Mucosa of descending colon (tissue), 3 donors: ENCODE measurements at regions not wholly inside any gene's neighbourhood (a gene's known extent, or its start where the extent isn't known, plus 50 kb on each side); places are given as distances from the start of the nearest gene placed in this dataset.

Experiments
- ATAC-seq: fragments of 200-7000 bp; cut with Tn5 transposase; one replicate; pipeline ENCODE4 v1.9.1; 2020; ENCODE audit warnings: mild to moderate bottlenecking, moderate library complexity
- DNase-seq, 3 donors: peaks; one replicate each; pipeline ENCODE4 v3.0.0-alpha.2; 2020
- H3K36me3 ChIP-seq: fragments of 200-600 bp; one replicate; pipeline ENCODE4 v1.8.0; 2021; ENCODE audit warnings: low read depth, mild to moderate bottlenecking
- H3K4me1 ChIP-seq: fragments of 200-600 bp; one replicate; pipeline ENCODE4 v1.8.0; 2021; ENCODE audit warnings: low read depth, mild to moderate bottlenecking
- H3K4me3 ChIP-seq: fragments of 200-600 bp; one replicate; pipeline ENCODE4 v1.8.0; 2021; ENCODE audit warnings: mild to moderate bottlenecking
- H3K9me3 ChIP-seq: fragments of 200-600 bp; one replicate; pipeline ENCODE4 v1.8.0; 2021; ENCODE audit warnings: mild to moderate bottlenecking
- CTCF ChIP-seq: fragments of 200-600 bp; IDR thresholded peaks from one replicate; pipeline ENCODE4 v1.8.0; 2022; ENCODE audit warnings: antibody characterized with exemption, mild to moderate bottlenecking
- intact Hi-C, 2 donors: fragments of 100-400 bp; cut with DNase I in 1 of 2; cut with micrococcal nuclease in 1 of 2; formaldehyde crosslinking; loops; one replicate each; pipeline versions ENCODE4 v1.11.0 to v1.11.1; 2022; cut with DNase I, micrococcal nuclease
- donor health status: DM: no; HTN: no; CAD: no; lungs with moderate emphysema.
- donor health status: DM: no; HTN: no; CAD: no.
- donor health status: DM: no; HTN: yes; CAD: no.

- no peak for ATAC-seq
These were observed 599.7 kb upstream of the TENM3 start for GRCh38 chr4:181643466-181643865.

GRCh38 chr4:181645489-181645888, 597.7 kb upstream of the TENM3 start:
- no peak for TF ChIP-seq CTCF
- H3K4me3 ChIP-seq: no peak overlapping the region
- H3K36me3 ChIP-seq: no peaks in the 10 kb centered on the region
- peaks cover 3% of the 10 kb centered on the region for H3K9me3 ChIP-seq
- DNase-seq: no peak
- H3K4me1 ChIP-seq: no peaks in the 10 kb centered on the region
- intact Hi-C loops: no loop called here
- ATAC-seq: no peak

More at GRCh38 chr4:181643466-181643865, 599.7 kb upstream of the TENM3 start:
- no peak for TF ChIP-seq CTCF
- DNase-seq: no peak
- Histone ChIP-seq H3K4me1 (no peaks in the 10 kb centered on the region), H3K36me3 (no peaks in the 10 kb centered on the region), H3K4me3 (no peak overlapping the region), H3K9me3 (peaks cover 3% of the 10 kb centered on the region)
- intact Hi-C loops: no loop called here

- Histone ChIP-seq H3K9me3 (peaks cover 3% of the 10 kb centered on the region), H3K4me3 (no peak overlapping the region), H3K4me1 (no peaks in the 10 kb centered on the region), H3K36me3 (no peaks in the 10 kb centered on the region)
- DNase-seq (no peak), ATAC-seq (no peak)
- TF ChIP-seq CTCF: no peak
- intact Hi-C loops: no loop called here
These were observed 596.3 kb upstream of the TENM3 start for GRCh38 chr4:181646864-181647263.

GRCh38 chr4:181647396-181648147, 595.6 kb upstream of the TENM3 start:
- Histone ChIP-seq H3K9me3 (peaks cover 3% of the 10 kb centered on the region), H3K4me1 (no peaks in the 10 kb centered on the region), H3K4me3 (no peak overlapping the region), H3K36me3 (no peaks in the 10 kb centered on the region)
- no peak for TF ChIP-seq CTCF
- ATAC-seq: no peak
- intact Hi-C loops: no loop called here
- DNase-seq: no peak

- Histone ChIP-seq H3K36me3 (no peaks in the 10 kb centered on the region), H3K4me1 (no peaks in the 10 kb centered on the region), H3K4me3 (no peak overlapping the region), H3K9me3 (no peaks in the 10 kb centered on the region)
- no peak for ATAC-seq
- intact Hi-C loops: no loop called here
- TF ChIP-seq CTCF: no peak
- no peak for DNase-seq
These were observed 593.0 kb upstream of the TENM3 start for GRCh38 chr4:181650033-181650825.
